ENCODE measurements at regions not wholly inside any gene's neighbourhood (a gene's known extent, or its start where the extent isn't known, plus 50 kb on each side); places are given as distances from the start of the nearest gene placed in this dataset.

- TF ChIP-seq YY1 (IDR thresholded peaks at IDR 0.05; ENCODE audit: extremely low read depth, insufficient replicate concordance, low read depth, low read length): no peak
Measured at GRCh38 chr9:129559506-129559881, 61.4 kb downstream of the C9orf50 start (continued).

GRCh38 chr9:129558551-129559505 is 62.1 kb downstream of the C9orf50 start:
- no peak overlapping the region for H2AFZ ChIP-seq (ENCODE audit: low read depth, low read length, poor library complexity, severe bottlenecking)
- peak overlapping the region; percentile 85 for H3K4me2 ChIP-seq (ENCODE audit: low read length)
- ATAC-seq (peak; percentile 42), DNase-seq (ENCODE audit: low read depth, low spot score) (no peak)
- H3K4me3 ChIP-seq (replicated peaks in 1 of 2; ENCODE audit: low read depth in 1 of 2, low read length in 2 of 2): no peak overlapping the region
- H3K9me2 ChIP-seq (ENCODE audit: insufficient read depth): no peaks in the 10 kb centered on the region
- TSS peak; percentile 42 for BruUV-seq (replicated peaks)
- no peaks in the 10 kb centered on the region for H3K27me3 ChIP-seq (ENCODE audit: insufficient read depth, low read length)
- intact Hi-C loops (cut with micrococcal nuclease): loop anchor here (5.0 kb wide), 1 partner anchor 382 kb away; the partner anchor contains the start of gene IER5L
- ChIA-PET POLR2A (interaction anchor here (0.6 to 1.3 kb wide), 6 partner anchors 9 to 418 kb away, joined by 3 to 9 read pairs (median 4); partner anchors contain the start of gene IER5L), RAD21 (ENCODE audit: low non-redundant PET in 1 of 2, low total read pairs in 2 of 2, uncharacterized antibody in 2 of 2, unreplicated experiment in 2 of 2) (interaction anchor here in 1 of 2 experiments (0.7 kb wide), 1 partner anchor 416 kb away, joined by 3 read pairs; no protein-coding TSS in a partner anchor), CTCF (interaction anchor here (0.9 kb wide), 1 partner anchor 10 kb away, joined by 3 read pairs; no protein-coding TSS in a partner anchor)
- no peaks in the 10 kb centered on the region for H3K36me3 ChIP-seq (ENCODE audit: control insufficient read depth in 1 of 2, insufficient read depth in 2 of 2, low read length in 2 of 2)
- peak overlapping the region; percentile 69 for H3K9ac ChIP-seq (ENCODE audit: low read length)
- H3K9me3 ChIP-seq (ENCODE audit: control insufficient read depth in 1 of 2, insufficient read depth in 1 of 2, low read depth in 1 of 2, low read length in 2 of 2): no peaks in the 10 kb centered on the region
- no peaks in the 10 kb centered on the region for H4K20me1 ChIP-seq (ENCODE audit: insufficient read depth)
- H3K79me2 ChIP-seq (ENCODE audit: insufficient read depth, low read length): no peaks in the 10 kb centered on the region
- peak overlapping the region; percentile 97 for H3K27ac ChIP-seq (ENCODE audit: low read depth, low read length)
- H3K4me1 ChIP-seq (ENCODE audit: control insufficient read depth in 1 of 2, insufficient read depth in 2 of 2, low read length in 2 of 2): peaks cover 79 to 92% of the 10 kb centered on the region in 2 experiments
- TF ChIP-seq CEBPB (IDR thresholded peaks at IDR 0.05; ENCODE audit: low read depth) (no peak), ELF1 (IDR thresholded peaks at IDR 0.05; ENCODE audit: borderline replicate concordance, low read depth) (no peak), ZBTB33 (IDR thresholded peaks at IDR 0.05; ENCODE audit: extremely low read depth, insufficient replicate concordance, low read length) (no peak), TCF7L2 (IDR thresholded peaks at IDR 0.05; ENCODE audit: borderline replicate concordance, extremely low read depth, insufficient read depth, insufficient read length) (no peak), SIN3A (IDR thresholded peaks at IDR 0.05; ENCODE audit: low read depth) (no peak), RAD21 (IDR thresholded peaks at IDR 0.05; ENCODE audit: low read depth) (no peak), EZH2phosphoT487 (IDR thresholded peaks at IDR 0.05; ENCODE audit: borderline replicate concordance) (no peak), SP1 (IDR thresholded peaks at IDR 0.05; ENCODE audit: low read depth) (no peak), YY1 (IDR thresholded peaks at IDR 0.05; ENCODE audit: extremely low read depth, insufficient replicate concordance, low read depth, low read length) (no peak), POLR2AphosphoS5 (IDR thresholded peaks at IDR 0.05; ENCODE audit: low read depth, low read length) (peak; percentile 31; the same call in 1 of the 2 replicates), JUND (IDR thresholded peaks at IDR 0.05) (no peak), ZNF274 (IDR thresholded peaks at IDR 0.05; ENCODE audit: low read depth, low read length) (no peak), ATF3 (IDR thresholded peaks at IDR 0.05) (no peak), POLR2A (IDR thresholded peaks at IDR 0.05; ENCODE audit: borderline replicate concordance, extremely low read depth, insufficient read depth, insufficient read length) (peak; percentile 16), REST (IDR thresholded peaks at IDR 0.05; ENCODE audit: low read depth) (no peak), ZFX (IDR thresholded peaks at IDR 0.05) (0 out of 2 replicates have a peak, but pooled peaks have one; percentile 12), CBX3 (IDR thresholded peaks at IDR 0.05; ENCODE audit: low read depth) (no peak), SRF (IDR thresholded peaks at IDR 0.05; ENCODE audit: low read depth) (no peak), FOSL1 (IDR thresholded peaks at IDR 0.05; ENCODE audit: low read depth) (no peak)
